NCI-H1436 (cell line): ENCODE measurements at regions not wholly inside any gene's neighbourhood (a gene's known extent, or its start where the extent isn't known, plus 50 kb on each side); places are given as distances from the start of the nearest gene placed in this dataset.
"Not testable (repeated sequence)": the region's sequence is repeated elsewhere in the genome, so short reads cannot be mapped to it uniquely, and the experiment has no call there.

Experiments
- DNase-seq: peaks from one replicate; lab custom pipeline; 2025; lab: John Stamatoyannopoulos, UW

- no peak for DNase-seq
Observed at GRCh38 chr3:140870351-140870750, 71.3 kb upstream of the SLC25A36 start.

DNA sequence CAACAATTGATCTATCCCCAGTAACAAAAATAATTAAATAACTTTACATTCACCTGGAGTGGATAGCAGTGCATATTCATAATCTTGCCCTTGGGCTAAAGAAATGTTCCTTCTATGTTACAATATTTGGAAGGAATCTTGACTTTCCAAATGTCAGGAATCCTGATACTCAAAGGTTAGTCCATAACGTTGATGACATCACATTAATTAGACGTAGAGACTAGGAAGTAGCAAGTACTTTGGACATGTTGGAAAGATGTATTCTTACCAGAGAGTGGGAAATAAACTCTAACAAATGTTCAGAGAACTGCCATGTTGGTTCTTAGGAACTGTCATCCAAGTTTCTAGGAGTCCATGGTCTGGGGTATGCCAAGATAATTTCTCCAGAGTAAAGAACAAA, 70.6 kb upstream of the SLC25A36 start:
- no peak for DNase-seq

DNA sequence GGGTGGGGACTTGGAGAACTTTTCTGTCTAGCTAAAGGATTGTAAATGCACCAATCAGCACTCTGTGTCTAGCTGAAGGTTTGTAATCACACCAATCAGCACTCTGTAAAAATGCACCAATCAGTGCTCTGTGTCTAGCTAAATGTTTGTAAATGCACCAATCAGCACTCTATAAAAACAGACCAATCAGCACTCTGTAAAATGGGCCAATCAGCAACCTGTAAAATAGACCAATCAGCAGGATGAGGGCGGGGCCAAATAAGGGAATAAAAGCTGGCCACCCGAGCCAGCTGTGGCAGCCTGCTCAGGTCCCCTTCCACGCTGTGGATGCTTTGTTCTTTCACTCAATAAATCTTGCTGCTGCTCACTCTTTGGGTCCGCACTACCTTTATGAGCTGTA, 69.5 kb upstream of the SLC25A36 start:
- not testable (repeated sequence) for DNase-seq

DNA sequence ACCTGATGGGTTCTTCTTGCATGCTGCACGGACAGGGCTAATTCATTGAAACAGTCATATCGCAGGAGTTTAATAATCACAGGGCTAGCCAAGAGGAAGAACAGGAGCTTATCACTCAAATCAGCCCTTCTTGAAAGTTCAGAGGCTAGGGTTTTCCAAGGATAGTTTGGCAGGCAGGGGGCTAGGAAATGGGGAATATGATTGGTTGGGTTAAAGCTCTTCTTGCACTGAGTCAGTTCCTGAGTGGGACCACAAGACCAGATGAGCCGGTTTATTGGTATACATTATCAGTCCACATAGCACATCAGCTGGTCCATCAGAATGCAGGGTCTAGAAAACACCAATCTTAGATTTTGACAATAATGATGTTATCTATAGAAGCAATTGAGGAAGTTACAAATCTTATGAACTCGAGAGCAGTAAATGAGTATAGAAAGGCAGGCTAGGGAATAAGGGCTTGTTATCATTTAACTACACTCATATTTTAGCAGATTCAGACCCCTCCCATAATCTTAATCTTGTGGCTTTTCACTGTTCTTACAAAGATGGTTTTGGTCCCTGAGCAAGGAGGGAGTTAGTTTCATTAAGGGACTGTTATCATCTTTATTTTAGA, 58.1 kb upstream of the SLC25A36 start:
- no peak for DNase-seq

GRCh38 chr3:140885697-140886096, 55.9 kb upstream of the SLC25A36 start:
- not testable (repeated sequence) for DNase-seq
